ENCODE measurements at regions not wholly inside any gene's neighbourhood (a gene's known extent, or its start where the extent isn't known, plus 50 kb on each side); places are given as distances from the start of the nearest gene placed in this dataset.
"Not testable (repeated sequence)": the region's sequence is repeated elsewhere in the genome, so short reads cannot be mapped to it uniquely, and the experiment has no call there.

DNA sequence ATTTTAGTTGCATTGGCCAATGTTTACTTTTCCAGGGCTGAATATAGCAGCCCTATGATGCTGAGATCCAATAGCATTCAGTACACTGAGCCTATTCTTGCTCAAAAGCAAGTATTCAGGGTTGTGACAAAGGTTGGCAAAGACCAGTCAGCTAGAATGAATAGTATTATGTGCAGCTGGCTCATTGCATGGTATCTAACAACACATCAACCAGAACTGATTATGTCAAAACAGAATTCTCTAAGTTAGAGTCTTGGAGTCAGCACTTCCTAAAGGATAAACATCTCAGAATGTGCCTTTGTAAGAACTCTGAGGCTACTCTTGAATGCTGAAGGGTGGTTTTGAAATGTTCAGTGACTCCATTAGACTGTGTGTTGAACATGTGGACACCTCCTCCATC is 774.5 kb upstream of the RGMB start:
- TF ChIP-seq, protein P1, sequence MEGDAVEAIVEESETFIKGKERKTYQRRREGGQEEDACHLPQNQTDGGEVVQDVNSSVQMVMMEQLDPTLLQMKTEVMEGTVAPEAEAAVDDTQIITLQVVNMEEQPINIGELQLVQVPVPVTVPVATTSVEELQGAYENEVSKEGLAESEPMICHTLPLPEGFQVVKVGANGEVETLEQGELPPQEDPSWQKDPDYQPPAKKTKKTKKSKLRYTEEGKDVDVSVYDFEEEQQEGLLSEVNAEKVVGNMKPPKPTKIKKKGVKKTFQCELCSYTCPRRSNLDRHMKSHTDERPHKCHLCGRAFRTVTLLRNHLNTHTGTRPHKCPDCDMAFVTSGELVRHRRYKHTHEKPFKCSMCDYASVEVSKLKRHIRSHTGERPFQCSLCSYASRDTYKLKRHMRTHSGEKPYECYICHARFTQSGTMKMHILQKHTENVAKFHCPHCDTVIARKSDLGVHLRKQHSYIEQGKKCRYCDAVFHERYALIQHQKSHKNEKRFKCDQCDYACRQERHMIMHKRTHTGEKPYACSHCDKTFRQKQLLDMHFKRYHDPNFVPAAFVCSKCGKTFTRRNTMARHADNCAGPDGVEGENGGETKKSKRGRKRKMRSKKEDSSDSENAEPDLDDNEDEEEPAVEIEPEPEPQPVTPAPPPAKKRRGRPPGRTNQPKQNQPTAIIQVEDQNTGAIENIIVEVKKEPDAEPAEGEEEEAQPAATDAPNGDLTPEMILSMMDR (conservative IDR thresholded peaks at IDR 0.05) = no peak
- H3K4me3 Mint-ChIP-seq = no peak overlapping the region
- H3K27ac Mint-ChIP-seq = no peak overlapping the region
- H3K9me3 Mint-ChIP-seq = peaks cover 4% of the 10 kb centered on the region
- H3K36me3 Mint-ChIP-seq = no peaks in the 10 kb centered on the region
- no peak for DNase-seq (ENCODE audit: extremely low spot score, unreplicated experiment)
- no peaks in the 10 kb centered on the region for H3K27me3 Mint-ChIP-seq
- no peaks in the 10 kb centered on the region for H3K4me1 Mint-ChIP-seq (ENCODE audit: unreplicated experiment)

DNA sequence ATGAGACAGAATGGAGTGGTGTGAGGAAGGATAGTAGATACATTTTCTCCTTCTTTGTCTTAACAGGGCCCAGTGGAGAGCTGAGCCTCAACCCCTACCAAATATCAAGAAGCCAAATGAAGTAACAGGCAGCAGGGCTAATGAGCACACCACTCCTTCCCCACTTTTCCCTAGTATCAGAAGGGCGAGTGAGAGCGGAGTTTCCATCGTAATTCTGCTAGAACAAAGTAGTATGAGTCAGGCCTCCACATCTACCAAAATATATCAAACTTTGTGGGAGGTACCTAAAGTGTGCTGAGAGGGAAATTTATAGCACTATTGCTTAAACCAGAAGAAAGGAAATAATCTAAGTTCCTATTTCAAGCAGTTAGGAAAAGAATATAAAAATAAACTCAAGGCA is 769.0 kb upstream of the RGMB start:
- DNase-seq (ENCODE audit: extremely low spot score, unreplicated experiment) = no peak
- H3K4me3 Mint-ChIP-seq = no peak overlapping the region
- TF ChIP-seq, protein P1 (conservative IDR thresholded peaks at IDR 0.05) = no peak

DNA sequence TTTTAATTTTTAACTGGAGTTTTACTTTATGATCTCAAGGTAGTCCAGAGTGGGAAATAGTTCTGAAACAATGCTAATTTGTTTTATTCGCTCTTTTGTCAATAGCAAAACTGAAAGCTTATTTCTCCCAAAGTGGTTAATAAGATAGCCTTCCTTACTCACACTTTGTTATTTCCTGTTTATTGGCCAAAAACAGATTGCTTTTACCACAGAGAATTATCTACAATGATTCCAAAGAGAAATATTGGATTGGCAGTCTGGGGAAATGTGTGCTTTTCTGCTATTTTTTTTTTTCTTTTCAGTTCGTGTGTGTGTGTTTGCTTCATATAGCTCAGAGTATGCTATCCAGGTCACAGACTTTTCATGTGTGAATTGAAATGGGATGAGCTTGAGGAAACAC is 756.7 kb upstream of the RGMB start:
- no peak overlapping the region for H3K27ac Mint-ChIP-seq
- H3K27me3 Mint-ChIP-seq = no peaks in the 10 kb centered on the region
- DNase-seq (ENCODE audit: extremely low spot score, unreplicated experiment) = no peak
- no peaks in the 10 kb centered on the region for H3K9me3 Mint-ChIP-seq
- no peaks in the 10 kb centered on the region for H3K4me1 Mint-ChIP-seq (ENCODE audit: unreplicated experiment)
- TF ChIP-seq, protein P1 (conservative IDR thresholded peaks at IDR 0.05) = no peak
- H3K4me3 Mint-ChIP-seq = no peak overlapping the region
- H3K36me3 Mint-ChIP-seq = no peaks in the 10 kb centered on the region

More for the DNA sequence above, 769.0 kb upstream of the RGMB start:
- Mint-ChIP-seq H3K27me3 (no peaks in the 10 kb centered on the region), H3K9me3 (no peaks in the 10 kb centered on the region), H3K27ac (no peak overlapping the region), H3K36me3 (no peaks in the 10 kb centered on the region), H3K4me1 (ENCODE audit: unreplicated experiment) (no peaks in the 10 kb centered on the region)

DNA sequence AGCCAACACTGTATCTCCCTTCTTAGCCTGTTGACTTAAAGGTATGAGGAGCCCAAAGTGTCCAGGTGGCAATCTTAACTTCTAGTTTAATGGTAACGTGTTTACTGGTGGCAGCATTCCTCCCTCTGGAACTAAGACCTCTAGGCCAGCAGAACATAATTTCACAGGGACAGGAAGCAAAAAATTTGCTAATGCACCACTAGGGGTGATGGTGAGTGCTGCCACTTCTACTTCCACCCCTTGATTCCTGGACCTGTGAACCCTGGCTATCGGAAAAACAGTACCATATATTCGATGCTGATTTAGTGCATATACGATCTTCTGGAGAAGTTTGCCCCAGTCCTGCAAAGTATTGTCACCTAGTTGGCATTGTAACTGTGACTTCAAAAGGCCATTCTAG is 743.2 kb upstream of the RGMB start:
- H3K4me1 Mint-ChIP-seq (ENCODE audit: unreplicated experiment); H3K36me3 Mint-ChIP-seq; H3K27ac Mint-ChIP-seq; H3K4me3 Mint-ChIP-seq; H3K27me3 Mint-ChIP-seq; DNase-seq (ENCODE audit: extremely low spot score, unreplicated experiment); H3K9me3 Mint-ChIP-seq: not testable (repeated sequence)
- TF ChIP-seq, protein P1 (conservative IDR thresholded peaks at IDR 0.05) = peak; percentile 48

DNA sequence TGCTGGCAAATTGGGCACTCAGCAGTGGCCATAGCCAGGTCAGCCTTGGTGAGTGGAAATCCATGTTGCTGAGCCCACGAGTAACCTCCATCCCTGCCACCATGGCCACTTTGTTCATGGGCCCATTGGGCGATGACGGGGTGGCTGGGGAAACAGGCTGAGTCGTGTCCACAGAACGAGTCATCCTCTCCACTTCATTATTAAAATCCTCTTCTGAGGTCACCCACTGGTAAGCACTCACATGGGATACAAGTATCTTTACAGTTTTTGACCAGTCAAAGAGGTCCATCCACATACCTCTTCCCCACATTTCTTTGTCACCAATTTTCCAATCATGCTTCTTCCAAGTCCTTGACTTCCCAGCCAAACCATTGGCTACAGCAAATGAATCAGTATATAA is 742.4 kb upstream of the RGMB start:
- not testable (repeated sequence) for H3K27ac Mint-ChIP-seq; H3K9me3 Mint-ChIP-seq; H3K36me3 Mint-ChIP-seq; H3K4me1 Mint-ChIP-seq (ENCODE audit: unreplicated experiment); DNase-seq (ENCODE audit: extremely low spot score, unreplicated experiment); H3K4me3 Mint-ChIP-seq; H3K27me3 Mint-ChIP-seq

DNA sequence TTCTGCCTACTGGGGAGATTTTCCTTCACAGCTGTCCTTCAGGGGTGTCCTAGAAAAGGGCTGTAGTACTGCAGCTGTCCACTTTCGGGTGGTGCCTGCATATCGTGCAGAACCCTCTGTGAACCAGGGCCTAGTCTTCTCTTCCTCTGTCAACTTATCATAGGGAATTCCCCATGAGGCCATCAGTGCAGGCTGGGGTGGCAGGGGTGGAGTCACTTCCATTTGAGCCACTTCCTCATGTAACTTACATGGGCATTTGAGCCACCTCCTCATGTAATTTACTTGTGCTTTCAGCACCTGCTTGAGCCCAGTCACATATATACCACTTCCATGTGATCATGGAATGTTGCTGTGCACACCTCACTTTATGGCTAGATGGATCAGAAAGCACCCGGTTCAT is 742.0 kb upstream of the RGMB start:
- DNase-seq (ENCODE audit: extremely low spot score, unreplicated experiment) = no peak
- H3K4me1 Mint-ChIP-seq (ENCODE audit: unreplicated experiment) = no peaks in the 10 kb centered on the region
- H3K9me3 Mint-ChIP-seq = no peaks in the 10 kb centered on the region
- H3K4me3 Mint-ChIP-seq = no peak overlapping the region
- TF ChIP-seq, protein P1 (conservative IDR thresholded peaks at IDR 0.05) = no peak
- H3K27ac Mint-ChIP-seq = no peak overlapping the region
- H3K36me3 Mint-ChIP-seq = no peaks in the 10 kb centered on the region
- H3K27me3 Mint-ChIP-seq = no peaks in the 10 kb centered on the region
